DND-41 (cell line): ENCODE measurements at regions not wholly inside any gene's neighbourhood (a gene's known extent, or its start where the extent isn't known, plus 50 kb on each side); places are given as distances from the start of the nearest gene placed in this dataset.

Experiments used
- ATAC-seq: fragments of 200-7000 bp; cut with Tn5 transposase; 3 replicates; pipeline ENCODE4 v1.9.1; 2021; ENCODE audit warnings: low read depth; ENCODE audit not compliant: insufficient read depth
- DNase-seq: peaks from one replicate; pipeline ENCODE4 v3.0.0-alpha.2; 2020
- H2AFZ ChIP-seq: 2 replicates; pipeline ENCODE4 v1.6.0; 2012; ENCODE audit warnings: low read depth, low read length
- H3K27ac ChIP-seq: 2 replicates; pipeline ENCODE4 v1.5.1; 2012; ENCODE audit warnings: low read length, inconsistent platforms
- H3K27me3 ChIP-seq: fragments of 200-600 bp; sonication (generic); 2 replicates; pipeline ENCODE4 v1.6.0; 2012; ENCODE audit warnings: low read length, mild to moderate bottlenecking, inconsistent platforms; ENCODE audit not compliant: insufficient read depth, poor library complexity
- H3K36me3 ChIP-seq: 2 replicates; pipeline ENCODE4 v1.5.1; 2012; ENCODE audit warnings: low read length, inconsistent platforms; ENCODE audit not compliant: insufficient read depth
- H3K4me1 ChIP-seq: 2 replicates; pipeline ENCODE4 v1.5.1; 2012; ENCODE audit warnings: mild to moderate bottlenecking, low read length; ENCODE audit not compliant: insufficient read depth
- H3K4me2 ChIP-seq: 2 replicates; pipeline ENCODE4 v1.6.0; 2012; ENCODE audit warnings: mild to moderate bottlenecking, moderate library complexity, low read length, inconsistent platforms; ENCODE audit not compliant: insufficient read depth
- H3K4me3 ChIP-seq, 2 experiments: fragments of 200-600 bp in 1 of 2; shearing (Covaris generic) in 1 of 2; 2 replicates each; pipeline ENCODE4 v1.5.1; 2012 to 2016; ENCODE audit warnings: inconsistent platforms in 2 of 2, low read length in 2 of 2, mild to moderate bottlenecking in 2 of 2, low read depth in 1 of 2, moderate library complexity in 1 of 2
- H3K79me2 ChIP-seq: 2 replicates; pipeline ENCODE4 v1.6.0; 2012; ENCODE audit warnings: low read length, inconsistent platforms; ENCODE audit not compliant: insufficient read depth
- H3K9ac ChIP-seq: 2 replicates; pipeline ENCODE4 v1.6.0; 2012; ENCODE audit warnings: low read depth, mild to moderate bottlenecking, inconsistent platforms, low read length, moderate library complexity
- H3K9me3 ChIP-seq: 2 replicates; pipeline ENCODE4 v1.5.1; 2012; ENCODE audit warnings: low read length, moderate library complexity, mild to moderate bottlenecking, inconsistent platforms; ENCODE audit not compliant: insufficient read depth, severe bottlenecking
- H4K20me1 ChIP-seq: 2 replicates; pipeline ENCODE4 v1.6.0; 2012; ENCODE audit warnings: low read length; ENCODE audit not compliant: insufficient read depth
- EZH2 ChIP-seq: IDR thresholded peaks from 3 replicates; pipeline ENCODE4 v1.6.1; 2012; ENCODE audit warnings: borderline replicate concordance, low read depth, mild to moderate bottlenecking, moderate library complexity, low read length, inconsistent platforms; ENCODE audit not compliant: severe bottlenecking
- TF ChIP-seq, protein P1 (sequence below): IDR thresholded peaks from 2 replicates; pipeline ENCODE4 v1.5.1; 2012; ENCODE audit warnings: borderline replicate concordance, low read length, moderate library complexity, mild to moderate bottlenecking; ENCODE audit not compliant: poor library complexity, severe bottlenecking; ENCODE audit errors: extremely low read depth

DNA sequence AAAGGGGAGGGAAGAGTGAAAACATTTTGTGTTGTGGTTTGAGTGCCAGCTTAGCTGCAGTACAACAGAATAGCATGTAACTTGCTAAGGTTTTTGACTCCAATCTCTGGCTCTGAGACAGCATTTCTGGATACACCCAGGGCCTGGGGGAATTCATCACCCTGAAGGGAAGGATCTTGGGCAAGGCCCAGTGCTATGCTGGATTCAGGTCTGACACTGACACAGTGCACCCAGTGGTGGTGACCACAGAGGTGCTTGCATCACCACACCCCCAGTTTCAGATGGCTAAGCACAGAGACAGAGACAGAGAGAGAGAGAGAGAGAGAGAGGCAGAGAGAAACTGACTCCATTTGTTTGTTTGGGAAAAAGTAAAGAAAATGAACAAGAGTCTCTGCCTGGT, 74.1 kb upstream of the KBTBD8 start:
- H3K4me1 ChIP-seq = no peaks in the 10 kb centered on the region
- H3K27me3 ChIP-seq = no peaks in the 10 kb centered on the region
- no peak overlapping the region for H2AFZ ChIP-seq
- H3K79me2 ChIP-seq = no peaks in the 10 kb centered on the region
- no peak overlapping the region for H3K4me2 ChIP-seq
- H3K4me3 ChIP-seq = no peak overlapping the region
- no peaks in the 10 kb centered on the region for H4K20me1 ChIP-seq
- no peak for TF ChIP-seq EZH2
- TF ChIP-seq, protein P1, sequence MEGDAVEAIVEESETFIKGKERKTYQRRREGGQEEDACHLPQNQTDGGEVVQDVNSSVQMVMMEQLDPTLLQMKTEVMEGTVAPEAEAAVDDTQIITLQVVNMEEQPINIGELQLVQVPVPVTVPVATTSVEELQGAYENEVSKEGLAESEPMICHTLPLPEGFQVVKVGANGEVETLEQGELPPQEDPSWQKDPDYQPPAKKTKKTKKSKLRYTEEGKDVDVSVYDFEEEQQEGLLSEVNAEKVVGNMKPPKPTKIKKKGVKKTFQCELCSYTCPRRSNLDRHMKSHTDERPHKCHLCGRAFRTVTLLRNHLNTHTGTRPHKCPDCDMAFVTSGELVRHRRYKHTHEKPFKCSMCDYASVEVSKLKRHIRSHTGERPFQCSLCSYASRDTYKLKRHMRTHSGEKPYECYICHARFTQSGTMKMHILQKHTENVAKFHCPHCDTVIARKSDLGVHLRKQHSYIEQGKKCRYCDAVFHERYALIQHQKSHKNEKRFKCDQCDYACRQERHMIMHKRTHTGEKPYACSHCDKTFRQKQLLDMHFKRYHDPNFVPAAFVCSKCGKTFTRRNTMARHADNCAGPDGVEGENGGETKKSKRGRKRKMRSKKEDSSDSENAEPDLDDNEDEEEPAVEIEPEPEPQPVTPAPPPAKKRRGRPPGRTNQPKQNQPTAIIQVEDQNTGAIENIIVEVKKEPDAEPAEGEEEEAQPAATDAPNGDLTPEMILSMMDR = no peak
- H3K9me3 ChIP-seq = no peaks in the 10 kb centered on the region
- DNase-seq (no peak), ATAC-seq (0 out of 3 replicates have a peak, but pooled peaks have one; percentile 27)
- no peak overlapping the region for H3K27ac ChIP-seq
- no peaks in the 10 kb centered on the region for H3K36me3 ChIP-seq
- H3K9ac ChIP-seq = no peak overlapping the region

DNA sequence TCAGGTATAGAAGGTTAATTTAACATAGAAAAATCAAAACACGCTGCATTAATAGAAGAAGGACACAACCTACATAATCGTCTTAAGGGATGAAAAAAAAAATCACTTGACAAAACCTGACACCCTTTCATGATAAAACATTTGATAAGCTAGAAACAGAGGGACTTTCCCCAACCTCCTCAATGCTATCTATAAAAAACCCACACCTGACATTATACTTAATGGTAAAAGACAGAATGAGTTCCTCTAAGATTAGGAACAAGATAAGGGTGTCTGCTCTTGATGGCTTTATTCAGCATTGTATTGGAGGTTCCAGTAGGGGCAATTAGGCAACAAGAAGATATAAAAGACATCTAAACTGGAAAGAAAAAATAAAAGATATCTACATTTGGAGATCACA, 69.9 kb upstream of the KBTBD8 start:
- TF ChIP-seq, protein P1 = no peak
- no peak for TF ChIP-seq EZH2
- DNase-seq (no peak), ATAC-seq (no peak)
- no peaks in the 10 kb centered on the region for H3K79me2 ChIP-seq
- H3K36me3 ChIP-seq = no peaks in the 10 kb centered on the region
- H3K4me1 ChIP-seq = no peaks in the 10 kb centered on the region
- no peak overlapping the region for H3K27ac ChIP-seq
- H3K9ac ChIP-seq = no peak overlapping the region
- no peak overlapping the region for H3K4me3 ChIP-seq
- no peaks in the 10 kb centered on the region for H3K9me3 ChIP-seq
- H3K27me3 ChIP-seq = no peaks in the 10 kb centered on the region
- H3K4me2 ChIP-seq = no peak overlapping the region
- H2AFZ ChIP-seq = no peak overlapping the region
- no peaks in the 10 kb centered on the region for H4K20me1 ChIP-seq

DNA sequence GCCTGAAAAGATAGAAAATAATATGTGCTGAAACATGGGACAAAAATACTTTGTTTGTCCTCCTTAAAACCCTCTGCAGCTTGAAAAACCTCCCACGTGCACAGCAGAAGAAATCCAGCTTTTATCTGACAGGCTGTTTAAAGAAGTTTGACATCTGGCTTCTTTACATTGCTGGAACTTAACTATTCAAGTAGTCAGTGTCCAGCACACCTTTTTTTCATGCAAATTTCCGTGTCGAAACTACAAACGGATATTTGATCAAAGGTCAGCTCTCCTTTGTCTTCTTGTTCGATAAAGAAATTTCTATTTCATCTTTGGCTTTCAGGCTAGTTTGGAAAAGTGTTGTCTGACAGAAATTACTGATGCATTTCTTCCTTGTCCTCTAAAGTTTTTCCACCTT, 66.8 kb upstream of the KBTBD8 start:
- no peak overlapping the region for H3K4me3 ChIP-seq
- DNase-seq (no peak), ATAC-seq (no peak)
- no peaks in the 10 kb centered on the region for H3K9me3 ChIP-seq
- H3K4me2 ChIP-seq = no peak overlapping the region
- H3K79me2 ChIP-seq = no peaks in the 10 kb centered on the region
- no peaks in the 10 kb centered on the region for H3K36me3 ChIP-seq
- no peak overlapping the region for H2AFZ ChIP-seq
- TF ChIP-seq, protein P1 = no peak
- TF ChIP-seq EZH2 = no peak
- no peaks in the 10 kb centered on the region for H3K27me3 ChIP-seq
- H3K4me1 ChIP-seq = no peaks in the 10 kb centered on the region
- H3K27ac ChIP-seq = no peak overlapping the region
- H4K20me1 ChIP-seq = no peaks in the 10 kb centered on the region
- H3K9ac ChIP-seq = no peak overlapping the region

DNA sequence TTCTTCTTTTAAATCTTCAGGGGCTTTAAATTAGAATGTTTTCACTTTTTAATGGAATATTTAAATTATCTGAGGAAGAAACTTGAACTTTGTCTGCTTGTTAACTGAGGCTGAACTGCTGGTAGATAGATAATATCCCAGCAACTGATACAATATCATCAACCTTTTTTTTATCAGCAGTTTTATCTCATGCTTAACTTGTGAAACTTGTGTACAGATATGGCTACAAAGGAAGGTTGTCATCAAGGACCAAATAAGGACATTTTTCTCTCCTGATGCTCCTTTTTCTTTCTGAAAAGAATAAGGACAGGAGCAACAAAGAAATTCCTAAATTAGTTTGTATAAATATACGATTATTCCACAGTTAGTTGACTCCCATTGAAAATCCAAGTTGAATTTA, 66.4 kb upstream of the KBTBD8 start:
- H2AFZ ChIP-seq = no peak overlapping the region
- no peak for DNase-seq
- H3K9ac ChIP-seq = no peak overlapping the region
- no peak for TF ChIP-seq EZH2
- TF ChIP-seq, protein P1 = no peak
- H4K20me1 ChIP-seq = no peaks in the 10 kb centered on the region
- H3K36me3 ChIP-seq = no peaks in the 10 kb centered on the region
- ATAC-seq = no peak
- no peak overlapping the region for H3K4me2 ChIP-seq
- H3K9me3 ChIP-seq = no peaks in the 10 kb centered on the region
- H3K27me3 ChIP-seq = no peaks in the 10 kb centered on the region
- H3K27ac ChIP-seq = no peak overlapping the region
- no peak overlapping the region for H3K4me3 ChIP-seq
- H3K79me2 ChIP-seq = no peaks in the 10 kb centered on the region
- no peaks in the 10 kb centered on the region for H3K4me1 ChIP-seq
